GM23248 (cell line): ENCODE measurements at regions not wholly inside any gene's neighbourhood (a gene's known extent, or its start where the extent isn't known, plus 50 kb on each side); places are given as distances from the start of the nearest gene placed in this dataset.

Experiments used
- EZH2 ChIP-seq: fragments of 200-600 bp; sonication (generic); IDR thresholded peaks from 2 replicates; pipeline ENCODE4 v1.6.1; 2018; ENCODE audit warnings: antibody characterized with exemption, mild to moderate bottlenecking; ENCODE audit not compliant: insufficient read depth, poor library complexity, severe bottlenecking
- EZH2phosphoT487 ChIP-seq: fragments of 200-600 bp; sonication (generic); IDR thresholded peaks from 2 replicates; pipeline ENCODE4 v1.6.1; 2018; ENCODE audit warnings: antibody characterized with exemption, moderate library complexity, mild to moderate bottlenecking, low read depth; ENCODE audit not compliant: insufficient read depth

GRCh38 chr2:15722980-15723379 is 131.3 kb downstream of the DDX1 start:
- TF ChIP-seq EZH2phosphoT487 (no peak), EZH2 (no peak)
